T-helper 1 cell (primary cell): ENCODE measurements at regions not wholly inside any gene's neighbourhood (a gene's known extent, or its start where the extent isn't known, plus 50 kb on each side); places are given as distances from the start of the nearest gene placed in this dataset.

ENCODE experiments used
- DNase-seq, 5 donors: peaks; one replicate each; pipeline ENCODE4 v3.0.0-alpha.2; 2012 to 2020

DNA sequence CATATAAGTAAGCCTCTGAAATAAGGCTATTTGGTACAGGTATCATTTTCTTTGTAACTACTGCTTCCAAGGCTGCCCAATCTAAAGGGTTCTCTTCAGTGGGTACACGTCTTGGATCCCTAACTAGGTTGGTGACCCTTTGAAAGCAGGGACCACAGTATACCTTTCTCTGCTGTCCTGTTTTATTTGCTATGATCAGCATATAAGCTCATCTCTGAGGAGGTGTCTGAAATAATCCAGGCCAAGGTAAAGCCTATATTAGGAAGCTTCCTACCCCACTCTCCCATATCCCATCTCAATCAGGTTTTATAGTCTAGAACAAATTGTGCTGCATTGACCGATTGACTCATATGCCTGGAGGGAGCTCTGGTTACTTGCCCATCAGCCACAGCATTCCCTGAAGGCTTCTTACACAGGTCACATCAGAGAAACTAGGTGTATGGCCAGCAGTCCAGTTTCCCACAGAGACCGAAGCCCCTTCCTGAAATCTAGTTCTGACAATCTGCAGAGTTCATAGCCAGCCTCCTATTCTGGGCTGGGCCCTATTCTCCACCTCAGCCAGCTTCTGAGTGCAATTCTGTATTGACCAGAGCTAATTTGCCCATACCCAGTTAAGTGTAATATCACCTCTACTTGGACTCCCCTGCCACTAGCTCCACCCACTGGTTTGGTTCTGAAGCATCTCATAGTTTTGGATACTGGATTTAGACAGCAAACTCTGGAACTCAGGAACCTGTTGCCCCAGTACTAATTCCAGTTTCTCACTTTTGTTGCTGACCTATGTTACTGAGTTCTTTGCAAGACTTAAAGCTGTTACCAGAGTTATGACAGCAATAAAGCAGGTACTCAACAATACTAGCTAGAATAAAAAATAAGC is 62.1 kb upstream of the ARHGAP20 start:
- no peak for DNase-seq

DNA sequence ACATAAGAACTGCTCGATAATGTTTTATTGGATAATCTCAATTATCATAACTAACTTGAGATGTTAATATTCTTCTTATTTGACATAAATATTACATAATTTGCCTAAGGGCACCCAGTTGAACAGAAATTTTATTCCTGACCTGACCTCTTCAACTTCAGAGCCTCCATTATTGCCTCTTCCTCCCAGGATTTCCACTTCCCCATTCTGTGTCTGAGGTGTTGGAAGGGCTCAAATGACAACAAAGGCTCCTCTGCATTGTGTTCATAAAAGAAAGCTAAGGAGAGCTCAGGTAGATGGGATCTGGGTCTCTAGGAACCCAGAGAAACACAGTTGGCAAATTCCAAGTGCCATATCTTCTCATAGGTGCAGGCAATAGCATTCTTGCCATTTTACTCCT is 61.2 kb upstream of the ARHGAP20 start:
- DNase-seq, result no peak

DNA sequence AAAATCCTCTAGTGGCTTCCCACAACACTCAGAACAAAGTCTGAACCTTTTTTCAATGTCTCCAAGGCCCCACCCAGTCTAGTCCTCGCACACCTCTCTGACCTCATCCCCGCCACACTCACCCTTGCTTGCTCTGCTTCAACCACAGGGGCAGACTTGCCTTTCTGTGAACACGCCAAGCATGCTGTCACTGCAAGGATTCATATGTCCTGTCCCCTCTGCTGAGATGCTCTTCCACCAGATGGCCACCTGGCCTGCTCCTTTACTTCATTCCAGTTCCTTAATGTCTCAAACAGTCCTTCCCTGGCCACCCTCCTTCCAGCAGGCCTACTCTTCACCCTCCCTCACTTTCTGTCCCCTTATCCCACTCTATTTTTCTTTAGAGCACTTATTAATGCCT is 60.6 kb upstream of the ARHGAP20 start:
- DNase-seq, result no peak

DNA sequence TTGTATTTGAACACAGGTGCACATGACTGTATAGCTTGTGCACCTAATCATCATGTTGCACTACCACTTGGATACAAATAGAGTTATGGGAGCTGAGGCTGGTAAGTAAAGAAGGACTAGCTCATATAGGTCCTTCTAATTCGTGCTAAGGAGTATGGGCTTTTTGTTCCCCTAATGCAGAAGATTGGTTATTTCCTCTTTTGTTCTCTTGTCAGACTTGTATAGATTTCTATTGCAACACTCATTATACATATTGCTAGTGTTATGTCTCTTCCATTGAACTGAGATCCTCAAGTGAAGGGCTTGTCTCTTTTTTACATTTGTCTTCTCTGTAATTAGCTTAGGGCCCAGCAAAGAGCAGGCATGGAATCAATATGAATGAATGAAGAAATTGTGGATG is 54.1 kb upstream of the ARHGAP20 start:
- DNase-seq, result no peak

DNA sequence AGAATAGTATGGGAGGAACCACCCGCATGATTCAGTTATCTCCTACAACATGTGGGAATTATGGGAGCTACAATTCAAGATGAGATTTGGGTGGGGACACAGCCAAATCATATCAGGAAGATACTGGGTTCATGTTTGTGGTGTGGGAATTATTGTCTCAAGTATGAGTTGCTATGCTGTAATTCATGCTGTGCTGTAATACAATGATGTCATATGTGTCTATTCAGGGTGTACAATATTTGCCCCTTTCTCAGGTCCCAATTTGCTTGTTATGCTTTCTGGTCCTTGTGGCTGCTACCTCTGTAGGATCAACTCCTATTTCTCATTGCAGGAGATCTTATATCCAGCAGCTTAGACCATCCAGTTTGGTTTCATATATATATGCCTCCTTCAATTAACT is 52.2 kb upstream of the ARHGAP20 start:
- no peak for DNase-seq

DNA sequence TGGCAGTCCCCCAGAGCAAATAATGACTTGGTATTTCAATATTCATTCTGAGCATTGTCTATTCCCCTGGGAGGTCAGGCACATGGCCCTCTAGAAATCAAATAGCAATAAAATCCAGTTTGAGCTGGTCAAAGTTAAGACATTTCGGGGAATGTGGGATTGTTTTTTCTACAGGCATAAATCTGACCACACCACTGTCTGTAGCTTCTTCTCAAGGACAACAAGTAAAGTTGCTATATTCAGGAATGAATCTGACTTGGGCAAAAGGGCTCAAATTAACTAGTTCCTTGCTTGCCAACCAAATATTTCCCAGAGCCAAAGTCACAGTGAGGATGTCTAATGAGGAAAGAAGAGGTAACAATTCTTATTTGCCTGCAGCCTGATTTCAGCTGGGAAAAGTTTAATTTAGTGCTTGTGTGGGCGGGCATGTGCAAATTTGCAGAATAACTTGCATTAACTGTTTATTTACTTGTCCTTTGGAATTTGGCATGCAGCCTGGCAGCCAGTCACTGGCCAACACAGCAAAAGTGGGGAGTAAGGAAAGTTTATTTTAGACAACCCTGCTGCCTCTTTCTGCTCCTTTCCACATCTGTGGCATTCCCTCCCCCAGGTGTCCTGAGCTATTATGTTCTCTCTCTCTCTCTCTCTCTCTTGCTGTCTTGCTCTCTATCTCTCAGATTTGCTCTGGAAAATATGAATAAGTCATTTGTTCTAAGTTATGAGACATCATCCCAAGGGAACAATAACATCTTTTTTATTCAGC is 51.2 kb upstream of the ARHGAP20 start:
- DNase-seq, result no peak

DNA sequence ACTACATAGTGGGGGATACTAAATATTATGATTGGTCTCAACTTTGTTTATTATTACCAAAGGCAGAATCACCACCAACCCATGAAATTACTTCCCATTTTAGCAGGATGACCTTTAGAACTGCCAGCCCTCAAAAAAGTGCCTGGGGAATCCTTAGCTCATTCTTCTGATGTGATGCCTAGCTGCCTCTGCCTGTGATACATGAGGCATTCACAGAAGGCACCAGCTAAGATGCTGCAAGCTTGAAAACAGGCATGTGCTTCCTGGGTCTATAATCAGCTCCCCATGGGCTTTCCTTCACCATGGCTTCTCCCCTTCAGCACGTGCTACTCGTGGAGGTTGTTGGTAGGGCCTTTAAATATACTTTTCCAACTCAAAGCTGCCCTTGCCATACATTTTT is 50.4 kb upstream of the ARHGAP20 start:
- no peak for DNase-seq
